Mesendoderm (in vitro differentiated cells): ENCODE measurements at regions not wholly inside any gene's neighbourhood (a gene's known extent, or its start where the extent isn't known, plus 50 kb on each side); places are given as distances from the start of the nearest gene placed in this dataset.

Experiments
- DNase-seq: peaks from one replicate; pipeline ENCODE4 v3.0.0; 2013
- H2AK5ac ChIP-seq: 2 replicates; pipeline ENCODE4 v1.6.1; 2013; ENCODE audit warnings: low read length, inconsistent platforms
- H2BK120ac ChIP-seq: 2 replicates; pipeline ENCODE4 v1.6.1; 2013; ENCODE audit warnings: low read depth, mild to moderate bottlenecking, low read length, moderate library complexity, mixed read lengths
- H2BK15ac ChIP-seq: replicated peaks from 2 replicates; pipeline ENCODE4 v1.6.1; 2013; ENCODE audit warnings: low read depth, mild to moderate bottlenecking, moderate library complexity
- H2BK5ac ChIP-seq: 2 replicates; pipeline ENCODE4 v1.6.1; 2013; ENCODE audit warnings: low read length, inconsistent platforms
- H3K18ac ChIP-seq: 2 replicates; pipeline ENCODE4 v1.6.1; 2013; ENCODE audit warnings: mild to moderate bottlenecking, low read length, mixed read lengths
- H3K23ac ChIP-seq: one replicate; pipeline ENCODE4 v1.6.1; 2013; ENCODE audit warnings: low read length
- H3K27ac ChIP-seq: 2 replicates; pipeline ENCODE4 v1.5.1; 2013; ENCODE audit warnings: low read depth, mild to moderate bottlenecking, inconsistent platforms, low read length, moderate library complexity
- H3K27me3 ChIP-seq: 2 replicates; pipeline ENCODE4 v1.6.1; 2013; ENCODE audit warnings: low read length, control low read depth, mild to moderate bottlenecking, inconsistent platforms; ENCODE audit not compliant: insufficient read depth, poor library complexity
- H3K36me3 ChIP-seq: 2 replicates; pipeline ENCODE4 v1.6.1; 2013; ENCODE audit warnings: low read length, inconsistent platforms; ENCODE audit not compliant: control insufficient read depth, insufficient read depth
- H3K4ac ChIP-seq: one replicate; pipeline ENCODE4 v1.6.1; 2013; ENCODE audit warnings: low read depth, mild to moderate bottlenecking, low read length, moderate library complexity
- H3K4me1 ChIP-seq: 2 replicates; pipeline ENCODE4 v1.6.1; 2013; ENCODE audit warnings: low read depth, low read length, inconsistent platforms; ENCODE audit not compliant: control insufficient read depth
- H3K4me2 ChIP-seq: 2 replicates; pipeline ENCODE4 v1.6.1; 2013; ENCODE audit warnings: low read length
- H3K4me3 ChIP-seq: 2 replicates; pipeline ENCODE4 v1.5.1; 2013; ENCODE audit warnings: mild to moderate bottlenecking, low read length
- H3K56ac ChIP-seq: one replicate; pipeline ENCODE4 v1.6.1; 2013; ENCODE audit warnings: low read length
- H3K79me1 ChIP-seq: 2 replicates; pipeline ENCODE4 v1.6.1; 2013; ENCODE audit warnings: low read length, inconsistent platforms
- H3K79me2 ChIP-seq: 2 replicates; pipeline ENCODE4 v1.6.1; 2013; ENCODE audit warnings: mild to moderate bottlenecking, low read length; ENCODE audit not compliant: control insufficient read depth, insufficient read depth
- H3K9ac ChIP-seq: 2 replicates; pipeline ENCODE4 v1.6.1; 2013; ENCODE audit warnings: low read length, inconsistent platforms
- H4K5ac ChIP-seq: one replicate; pipeline ENCODE4 v1.6.1; 2013; ENCODE audit warnings: low read length
- H4K8ac ChIP-seq: one replicate; pipeline ENCODE4 v1.6.1; 2013; ENCODE audit warnings: low read depth, mild to moderate bottlenecking, control low read depth, low read length, moderate library complexity
- WGBS: extraction: QIAGEN DNeasy Blood & Tissue Kit; methylation state at CpG from one replicate; pipeline ENCODE4 v1.1.7; 2013; ENCODE audit warnings: low lambda C conversion rate, missing lambda C conversion rate; ENCODE audit not compliant: insufficient coverage; ENCODE audit errors: extremely low coverage; 5-methylcytosine and 5-hydroxymethylcytosine counted together

DNA sequence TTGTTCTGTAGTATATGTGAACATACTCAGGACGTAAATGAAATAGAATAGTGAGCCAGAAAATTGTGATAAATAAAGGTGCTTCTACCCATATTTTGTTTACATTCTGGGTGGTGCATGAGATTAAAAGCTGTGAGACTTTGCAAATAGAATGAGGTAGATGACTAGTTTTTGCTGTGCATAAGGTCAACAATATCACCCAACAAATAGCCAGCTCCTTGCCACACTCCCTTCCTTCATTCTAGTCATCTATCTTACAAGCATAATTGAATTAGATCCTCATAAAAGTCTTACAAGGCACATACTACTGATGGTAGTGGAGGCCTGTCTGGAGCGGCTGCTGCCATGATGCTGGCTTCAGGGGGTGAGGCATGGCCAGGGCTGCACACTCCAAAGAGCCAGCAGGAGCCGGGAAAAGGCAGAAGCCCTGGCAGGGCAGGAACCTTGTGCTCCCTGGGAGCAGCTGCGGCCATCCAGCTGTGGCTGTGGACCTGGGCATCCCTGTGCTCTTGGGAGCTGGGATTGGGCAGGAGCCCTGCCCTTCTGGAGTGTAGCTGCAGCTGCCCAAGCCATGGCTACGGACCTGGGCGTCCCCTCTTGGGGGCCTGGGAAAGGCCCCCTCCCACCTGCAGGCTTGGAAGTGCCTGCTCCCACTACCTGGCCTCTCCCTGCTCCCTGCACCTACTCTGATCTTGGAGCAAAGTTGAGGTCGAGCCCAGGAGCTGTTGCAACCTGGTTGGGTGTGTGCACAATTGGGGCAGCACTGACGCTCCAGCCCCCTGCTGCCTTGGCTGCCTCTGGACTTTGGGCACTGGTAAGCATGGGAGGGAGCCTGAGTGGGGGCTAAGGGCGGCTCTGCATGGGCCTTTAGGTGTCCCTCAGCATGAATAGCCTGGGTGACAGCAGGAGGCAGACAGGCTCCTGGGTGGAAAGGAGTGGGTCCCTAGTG lies 112.8 kb downstream of the DACT1 start:
- no peaks in the 10 kb centered on the region for H3K4me1 ChIP-seq
- no peak overlapping the region for H2BK120ac ChIP-seq
- H3K4ac ChIP-seq = no peak overlapping the region
- H3K23ac ChIP-seq = no peak overlapping the region
- H3K27me3 ChIP-seq = no peaks in the 10 kb centered on the region
- no peak for DNase-seq
- no peak overlapping the region for H4K5ac ChIP-seq
- H3K4me3 ChIP-seq = no peak overlapping the region
- no peak overlapping the region for H3K56ac ChIP-seq
- H3K79me1 ChIP-seq = no peaks in the 10 kb centered on the region
- H3K9ac ChIP-seq = no peak overlapping the region
- no peaks in the 10 kb centered on the region for H3K79me2 ChIP-seq
- no peak overlapping the region for H4K8ac ChIP-seq
- WGBS = no CpG with 5 or more reads among the region's 9 CpGs
- no peak overlapping the region for H2AK5ac ChIP-seq
- H2BK5ac ChIP-seq = no peak overlapping the region
- H2BK15ac ChIP-seq = no peak overlapping the region
- H3K18ac ChIP-seq = no peak overlapping the region
- no peak overlapping the region for H3K27ac ChIP-seq
- no peaks in the 10 kb centered on the region for H3K36me3 ChIP-seq
- H3K4me2 ChIP-seq = no peak overlapping the region

DNA sequence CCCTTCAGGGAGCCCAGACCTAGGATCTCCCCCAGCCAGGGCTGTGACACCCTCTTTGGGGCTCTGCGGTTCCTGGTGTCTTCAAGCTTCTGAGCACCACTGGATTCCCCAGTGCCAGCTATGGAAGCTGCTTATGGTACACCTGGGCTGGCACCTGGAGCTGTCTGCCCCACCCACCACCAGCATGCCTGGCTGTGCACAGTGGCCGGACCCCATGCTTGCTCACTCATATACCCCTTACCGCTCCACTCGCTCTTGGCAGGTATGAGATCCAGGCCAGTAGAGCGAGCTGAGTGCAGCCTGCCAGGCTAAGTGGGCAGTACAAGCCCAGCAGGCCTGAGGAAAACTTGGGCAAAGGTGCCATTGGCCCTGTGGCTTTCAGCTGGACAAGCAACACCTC lies 114.0 kb downstream of the DACT1 start:
- no peaks in the 10 kb centered on the region for H3K4me1 ChIP-seq
- H3K4me3 ChIP-seq = no peak overlapping the region
- no peak for DNase-seq
- no peak overlapping the region for H3K27ac ChIP-seq
- no peak overlapping the region for H2BK120ac ChIP-seq
- no peak overlapping the region for H3K23ac ChIP-seq
- no peaks in the 10 kb centered on the region for H3K36me3 ChIP-seq
- no peak overlapping the region for H3K18ac ChIP-seq
- H4K5ac ChIP-seq = no peak overlapping the region
- no peaks in the 10 kb centered on the region for H3K79me1 ChIP-seq
- WGBS = no CpG with 5 or more reads among the region's 5 CpGs
- H2AK5ac ChIP-seq = no peak overlapping the region
- no peak overlapping the region for H3K4me2 ChIP-seq
- no peaks in the 10 kb centered on the region for H3K79me2 ChIP-seq
- H2BK15ac ChIP-seq = no peak overlapping the region
- no peaks in the 10 kb centered on the region for H3K27me3 ChIP-seq
- no peak overlapping the region for H4K8ac ChIP-seq
- H3K56ac ChIP-seq = no peak overlapping the region
- H3K9ac ChIP-seq = no peak overlapping the region
- H2BK5ac ChIP-seq = no peak overlapping the region
- no peak overlapping the region for H3K4ac ChIP-seq

DNA sequence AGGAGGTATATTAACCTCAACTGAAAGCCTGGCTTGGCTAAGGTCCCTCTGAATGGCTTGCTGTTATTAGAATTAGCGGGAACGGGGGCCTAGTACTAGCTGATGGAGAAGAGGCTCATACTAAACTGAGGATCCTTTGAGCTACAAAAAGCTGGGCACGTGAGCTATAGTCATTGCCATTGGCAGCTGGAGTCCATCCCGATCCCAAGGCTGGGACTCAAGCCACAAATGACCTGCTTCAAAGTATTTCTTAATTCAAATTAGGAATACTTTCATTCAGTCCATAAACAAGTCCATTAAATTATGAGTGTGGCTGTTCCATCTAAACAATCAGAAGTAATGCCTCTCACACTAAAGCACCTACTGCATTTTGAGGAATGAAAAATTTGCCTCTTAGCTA lies 114.5 kb downstream of the DACT1 start:
- no peak overlapping the region for H3K9ac ChIP-seq
- no peaks in the 10 kb centered on the region for H3K79me1 ChIP-seq
- no peak overlapping the region for H3K56ac ChIP-seq
- H3K27me3 ChIP-seq = no peaks in the 10 kb centered on the region
- no peak overlapping the region for H3K23ac ChIP-seq
- no peak overlapping the region for H2BK120ac ChIP-seq
- no CpG with 5 or more reads among the region's 4 CpGs for WGBS
- no peak overlapping the region for H3K4ac ChIP-seq
- no peaks in the 10 kb centered on the region for H3K36me3 ChIP-seq
- no peak overlapping the region for H4K8ac ChIP-seq
- no peaks in the 10 kb centered on the region for H3K4me1 ChIP-seq
- no peak overlapping the region for H3K27ac ChIP-seq
- no peak overlapping the region for H2BK5ac ChIP-seq
- no peak overlapping the region for H3K18ac ChIP-seq
- H2AK5ac ChIP-seq = no peak overlapping the region
- no peak overlapping the region for H3K4me3 ChIP-seq
- H3K4me2 ChIP-seq = no peak overlapping the region
- no peak overlapping the region for H4K5ac ChIP-seq
- no peaks in the 10 kb centered on the region for H3K79me2 ChIP-seq
- H2BK15ac ChIP-seq = no peak overlapping the region
- no peak for DNase-seq

DNA sequence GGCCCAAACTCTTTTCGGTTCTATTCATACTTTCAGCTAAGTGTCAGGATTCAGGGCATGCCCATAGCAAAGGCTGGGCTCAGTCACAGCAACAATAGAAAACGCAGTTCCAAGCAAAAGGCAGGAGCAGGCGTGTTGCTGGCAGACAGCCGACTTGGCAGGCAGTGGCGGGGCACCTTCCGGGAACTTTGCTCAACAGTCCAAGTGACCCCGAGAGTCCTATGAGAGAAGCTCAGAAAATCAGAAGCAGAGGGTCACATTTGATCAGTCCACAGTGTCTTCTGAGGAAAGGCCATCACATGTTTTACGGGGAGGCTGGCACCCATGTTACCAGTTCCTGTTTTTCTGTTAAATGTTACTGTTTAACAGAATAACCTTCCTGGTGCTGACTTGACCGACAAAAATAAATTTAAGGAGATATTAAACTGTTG lies 115.0 kb downstream of the DACT1 start:
- WGBS = no CpG with 5 or more reads among the region's 9 CpGs
- H2BK120ac ChIP-seq = no peak overlapping the region
- H3K4me1 ChIP-seq = no peaks in the 10 kb centered on the region
- no peak overlapping the region for H3K4me3 ChIP-seq
- no peak overlapping the region for H3K4ac ChIP-seq
- no peak overlapping the region for H4K5ac ChIP-seq
- no peak overlapping the region for H2BK5ac ChIP-seq
- no peaks in the 10 kb centered on the region for H3K36me3 ChIP-seq
- H3K23ac ChIP-seq = no peak overlapping the region
- no peak overlapping the region for H3K18ac ChIP-seq
- H3K4me2 ChIP-seq = no peak overlapping the region
- no peaks in the 10 kb centered on the region for H3K79me2 ChIP-seq
- H3K79me1 ChIP-seq = no peaks in the 10 kb centered on the region
- no peak for DNase-seq
- H3K27me3 ChIP-seq = no peaks in the 10 kb centered on the region
- no peak overlapping the region for H2AK5ac ChIP-seq
- H2BK15ac ChIP-seq = no peak overlapping the region
- no peak overlapping the region for H4K8ac ChIP-seq
- H3K56ac ChIP-seq = no peak overlapping the region
- H3K27ac ChIP-seq = no peak overlapping the region
- no peak overlapping the region for H3K9ac ChIP-seq

DNA sequence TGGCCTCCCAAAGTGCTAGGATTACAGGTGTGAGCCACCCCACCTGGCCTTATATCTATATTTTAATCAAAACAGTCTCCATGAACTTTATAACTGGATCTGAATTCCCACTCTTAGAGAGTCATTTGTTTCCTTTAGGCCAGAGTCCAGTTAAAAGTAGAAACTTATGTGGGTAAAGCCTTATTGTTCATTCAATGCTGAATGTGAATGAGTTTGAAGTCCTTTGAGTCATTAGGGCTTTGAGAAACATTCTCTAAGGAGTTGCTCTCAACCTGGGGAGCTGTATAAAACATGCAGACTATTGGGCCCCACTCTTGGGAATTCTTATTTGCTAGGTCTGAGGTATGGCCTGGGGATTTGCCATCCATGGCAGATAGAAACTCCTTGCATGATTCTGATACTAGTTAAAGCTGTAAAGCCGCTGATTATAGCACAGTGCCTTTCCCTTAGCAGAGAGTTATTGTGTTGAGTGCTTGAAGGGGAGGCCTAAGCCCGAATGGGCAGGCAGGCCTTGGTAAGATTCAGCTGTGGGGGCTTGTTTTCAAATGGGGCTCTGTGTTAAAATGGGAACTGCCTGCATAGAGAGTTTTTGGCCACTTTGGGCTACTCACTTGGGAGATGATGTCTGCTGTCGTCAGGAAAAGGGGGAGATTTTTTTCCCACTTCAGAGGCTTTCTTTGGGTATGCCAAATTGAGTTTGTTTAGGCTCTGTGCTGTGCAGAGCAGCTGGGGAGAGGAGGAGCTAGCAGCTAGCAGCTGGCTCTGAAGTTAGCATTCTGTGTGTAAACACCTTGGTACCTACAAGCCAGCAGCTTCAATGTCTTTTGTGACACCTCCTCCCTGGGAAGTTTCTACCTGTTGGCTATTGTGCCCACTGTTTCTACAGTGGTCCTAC lies 117.5 kb downstream of the DACT1 start:
- Histone ChIP-seq H3K4me1 (no peaks in the 10 kb centered on the region), H2BK120ac (no peak overlapping the region), H2BK5ac (no peak overlapping the region), H2AK5ac (no peak overlapping the region), H3K23ac (no peak overlapping the region), H3K56ac (no peak overlapping the region), H3K79me2 (no peaks in the 10 kb centered on the region), H3K18ac (no peak overlapping the region), H3K9ac (no peak overlapping the region), H4K5ac (no peak overlapping the region), H3K27me3 (no peaks in the 10 kb centered on the region), H3K27ac (no peak overlapping the region), H3K36me3 (no peaks in the 10 kb centered on the region), H3K4me3 (no peak overlapping the region), H4K8ac (no peak overlapping the region), H3K79me1 (no peaks in the 10 kb centered on the region), H2BK15ac (no peak overlapping the region), H3K4ac (no peak overlapping the region), H3K4me2 (no peak overlapping the region)
- no peak for DNase-seq
- WGBS = no CpG with 5 or more reads among the region's 3 CpGs
